Left colon (tissue), 2 donors: ENCODE measurements at regions not wholly inside any gene's neighbourhood (a gene's known extent, or its start where the extent isn't known, plus 50 kb on each side); places are given as distances from the start of the nearest gene placed in this dataset.

ENCODE experiments used
- ATAC-seq: fragments of 200-7000 bp; cut with Tn5 transposase; one replicate; pipeline ENCODE4 v1.9.1; 2020; ENCODE audit warnings: mild to moderate bottlenecking, moderate library complexity
- DNase-seq, 2 donors: peaks; one replicate each; pipeline ENCODE4 v3.0.0-alpha.2; 2020
- intact Hi-C, 2 donors: fragments of 100-400 bp; cut with DNase I in 1 of 2; cut with micrococcal nuclease in 1 of 2; formaldehyde crosslinking; loops; one replicate each; pipeline versions ENCODE4 v1.11.2 to v1.14.0; 2022; cut with DNase I, micrococcal nuclease
- donor health status: DM: no; HTN: no; CAD: no.
- donor health status: DM: yes; HTN: yes; CAD: no.

GRCh38 chr1:221292652-221293051 lies 413.4 kb downstream of the HLX start:
- no peak for ATAC-seq
- intact Hi-C loops, result no loop called here
- no peak for DNase-seq

GRCh38 chr1:221294242-221294641 lies 415.0 kb downstream of the HLX start:
- no peak for DNase-seq
- no peak for ATAC-seq
- intact Hi-C loops, result no loop called here

GRCh38 chr1:221302357-221302756 lies 423.1 kb downstream of the HLX start:
- no peak for DNase-seq
- intact Hi-C loops, result no loop called here
- no peak for ATAC-seq

GRCh38 chr1:221302810-221303209 lies 423.6 kb downstream of the HLX start:
- intact Hi-C loops, result no loop called here
- no peak for ATAC-seq
- no peak for DNase-seq

- DNase-seq (no peak), ATAC-seq (no peak)
- intact Hi-C loops, result no loop called here
Measured at GRCh38 chr1:221303623-221304022, 424.4 kb downstream of the HLX start.

GRCh38 chr1:221306239-221306638 lies 427.0 kb downstream of the HLX start:
- ATAC-seq (no peak), DNase-seq (no peak)
- intact Hi-C loops, result no loop called here

- ATAC-seq (no peak), DNase-seq (no peak)
- intact Hi-C loops, result no loop called here
Measured at GRCh38 chr1:221308534-221309511, 429.6 kb downstream of the HLX start.

GRCh38 chr1:221309723-221310122 lies 430.5 kb downstream of the HLX start:
- intact Hi-C loops, result no loop called here
- DNase-seq (no peak), ATAC-seq (no peak)

GRCh38 chr1:221310180-221310579 lies 430.9 kb downstream of the HLX start:
- intact Hi-C loops, result no loop called here
- DNase-seq, result no peak

GRCh38 chr1:221315330-221315729 lies 426.6 kb downstream of the DUSP10 start:
- intact Hi-C loops, result no loop called here
- no peak for ATAC-seq
- DNase-seq, result no peak

More at GRCh38 chr1:221310180-221310579, 430.9 kb downstream of the HLX start:
- no peak for ATAC-seq

- ATAC-seq (no peak), DNase-seq (no peak)
- intact Hi-C loops, result no loop called here
Measured at GRCh38 chr1:221316491-221317056, 425.3 kb downstream of the DUSP10 start.

- DNase-seq (no peak), ATAC-seq (no peak)
- intact Hi-C loops, result no loop called here
Measured at GRCh38 chr1:221317537-221317936, 424.4 kb downstream of the DUSP10 start.

GRCh38 chr1:221327954-221328353 lies 413.9 kb downstream of the DUSP10 start:
- ATAC-seq (no peak), DNase-seq (no peak)
- intact Hi-C loops, result no loop called here

- DNase-seq (no peak), ATAC-seq (no peak)
- intact Hi-C loops, result no loop called here
Measured at GRCh38 chr1:221328371-221328770, 413.5 kb downstream of the DUSP10 start.

GRCh38 chr1:221331273-221332183 lies 410.4 kb downstream of the DUSP10 start:
- DNase-seq, result no peak
- intact Hi-C loops, result no loop called here
- no peak for ATAC-seq

- intact Hi-C loops, result no loop called here
- DNase-seq (no peak), ATAC-seq (no peak)
Measured at GRCh38 chr1:221334062-221334461, 407.8 kb downstream of the DUSP10 start.

- ATAC-seq, result no peak
- DNase-seq, result peak; percentile 9 to 30
- intact Hi-C loops, result no loop called here
Measured at GRCh38 chr1:221335161-221336101, 406.5 kb downstream of the DUSP10 start.

GRCh38 chr1:221336126-221336525 lies 405.8 kb downstream of the DUSP10 start:
- no peak for DNase-seq
- intact Hi-C loops, result no loop called here
- ATAC-seq, result no peak
